HFFc6 (cell line): ENCODE measurements at regions not wholly inside any gene's neighbourhood (a gene's known extent, or its start where the extent isn't known, plus 50 kb on each side); places are given as distances from the start of the nearest gene placed in this dataset.
"Not testable (repeated sequence)": the region's sequence is repeated elsewhere in the genome, so short reads cannot be mapped to it uniquely, and the experiment has no call there.

Experiments used
- DNase-seq: peaks from one replicate; pipeline ENCODE4 v3.0.0-alpha.2; 2018
- H3K27ac Mint-ChIP-seq: 2 replicates; pipeline ENCODE4 v1.8.0; 2020; ENCODE audit warnings: mild to moderate bottlenecking, mixed read lengths
- H3K27me3 Mint-ChIP-seq: 2 replicates; pipeline ENCODE4 v1.8.0; 2021; ENCODE audit warnings: mild to moderate bottlenecking, moderate library complexity, mixed read lengths; ENCODE audit not compliant: insufficient read depth
- H3K36me3 Mint-ChIP-seq: 2 replicates; pipeline ENCODE4 v1.8.0; 2021; ENCODE audit warnings: low read depth, mixed read lengths
- H3K4me1 Mint-ChIP-seq: 2 replicates; pipeline ENCODE4 v1.8.0; 2020; ENCODE audit warnings: low read depth, mixed read lengths
- H3K4me3 Mint-ChIP-seq: 2 replicates; pipeline ENCODE4 v1.8.0; 2020; ENCODE audit warnings: mild to moderate bottlenecking, moderate library complexity, mixed read lengths
- H3K9me3 Mint-ChIP-seq: 2 replicates; pipeline ENCODE4 v1.8.0; 2020; ENCODE audit warnings: mild to moderate bottlenecking, mixed read lengths
- TF ChIP-seq, protein P1 (sequence below): fragments of 200-600 bp; sonication (generic); IDR thresholded peaks from 2 replicates; pipeline ENCODE4 v1.5.0; 2021; ENCODE audit warnings: antibody characterized with exemption, mild to moderate bottlenecking

- peaks cover 4% of the 10 kb centered on the region; the same call in 1 of the 2 replicates for H3K36me3 Mint-ChIP-seq
- TF ChIP-seq, protein P1, sequence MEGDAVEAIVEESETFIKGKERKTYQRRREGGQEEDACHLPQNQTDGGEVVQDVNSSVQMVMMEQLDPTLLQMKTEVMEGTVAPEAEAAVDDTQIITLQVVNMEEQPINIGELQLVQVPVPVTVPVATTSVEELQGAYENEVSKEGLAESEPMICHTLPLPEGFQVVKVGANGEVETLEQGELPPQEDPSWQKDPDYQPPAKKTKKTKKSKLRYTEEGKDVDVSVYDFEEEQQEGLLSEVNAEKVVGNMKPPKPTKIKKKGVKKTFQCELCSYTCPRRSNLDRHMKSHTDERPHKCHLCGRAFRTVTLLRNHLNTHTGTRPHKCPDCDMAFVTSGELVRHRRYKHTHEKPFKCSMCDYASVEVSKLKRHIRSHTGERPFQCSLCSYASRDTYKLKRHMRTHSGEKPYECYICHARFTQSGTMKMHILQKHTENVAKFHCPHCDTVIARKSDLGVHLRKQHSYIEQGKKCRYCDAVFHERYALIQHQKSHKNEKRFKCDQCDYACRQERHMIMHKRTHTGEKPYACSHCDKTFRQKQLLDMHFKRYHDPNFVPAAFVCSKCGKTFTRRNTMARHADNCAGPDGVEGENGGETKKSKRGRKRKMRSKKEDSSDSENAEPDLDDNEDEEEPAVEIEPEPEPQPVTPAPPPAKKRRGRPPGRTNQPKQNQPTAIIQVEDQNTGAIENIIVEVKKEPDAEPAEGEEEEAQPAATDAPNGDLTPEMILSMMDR: no peak
- H3K4me1 Mint-ChIP-seq: no peaks in the 10 kb centered on the region
- H3K27me3 Mint-ChIP-seq: no peaks in the 10 kb centered on the region
- no peak for DNase-seq
- no peak overlapping the region for H3K27ac Mint-ChIP-seq
- no peak overlapping the region for H3K4me3 Mint-ChIP-seq
- H3K9me3 Mint-ChIP-seq: peaks cover 56% of the 10 kb centered on the region
Measured at GRCh38 chr18:33828949-33829348, 250.9 kb downstream of the ASXL3 start.

DNA sequence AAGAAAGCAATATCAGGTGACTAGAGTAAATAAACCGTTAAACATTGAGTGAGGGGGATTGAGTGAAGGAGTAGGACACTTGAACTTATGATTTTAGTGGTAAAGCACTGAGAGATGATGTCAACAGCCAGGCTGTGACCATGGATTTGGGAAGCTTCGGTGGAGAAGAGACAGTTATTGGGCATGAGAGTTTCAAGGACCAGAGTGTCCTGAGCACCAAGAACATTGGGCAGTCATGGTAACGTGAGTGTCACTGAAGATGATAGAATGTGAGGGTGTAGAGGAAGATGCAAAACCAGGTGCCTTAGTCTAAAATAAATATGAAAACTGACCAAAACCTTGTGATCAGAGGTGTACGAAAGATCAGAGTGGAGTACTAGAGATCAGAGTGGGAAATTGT, 248.1 kb downstream of the ASXL3 start:
- Mint-ChIP-seq H3K9me3 (peaks cover 39% of the 10 kb centered on the region), H3K27me3 (no peaks in the 10 kb centered on the region), H3K27ac (no peak overlapping the region), H3K4me1 (no peaks in the 10 kb centered on the region), H3K4me3 (no peak overlapping the region), H3K36me3 (no peaks in the 10 kb centered on the region; the same call in 1 of the 2 replicates)
- TF ChIP-seq, protein P1: no peak
- DNase-seq: no peak

GRCh38 chr18:33821503-33821902, 243.5 kb downstream of the ASXL3 start:
- Mint-ChIP-seq H3K9me3 (peaks cover 46% of the 10 kb centered on the region), H3K36me3 (no peaks in the 10 kb centered on the region; the same call in 1 of the 2 replicates), H3K27me3 (no peaks in the 10 kb centered on the region), H3K4me1 (no peaks in the 10 kb centered on the region), H3K4me3 (no peak overlapping the region), H3K27ac (no peak overlapping the region)
- TF ChIP-seq, protein P1: no peak
- DNase-seq: no peak

DNA sequence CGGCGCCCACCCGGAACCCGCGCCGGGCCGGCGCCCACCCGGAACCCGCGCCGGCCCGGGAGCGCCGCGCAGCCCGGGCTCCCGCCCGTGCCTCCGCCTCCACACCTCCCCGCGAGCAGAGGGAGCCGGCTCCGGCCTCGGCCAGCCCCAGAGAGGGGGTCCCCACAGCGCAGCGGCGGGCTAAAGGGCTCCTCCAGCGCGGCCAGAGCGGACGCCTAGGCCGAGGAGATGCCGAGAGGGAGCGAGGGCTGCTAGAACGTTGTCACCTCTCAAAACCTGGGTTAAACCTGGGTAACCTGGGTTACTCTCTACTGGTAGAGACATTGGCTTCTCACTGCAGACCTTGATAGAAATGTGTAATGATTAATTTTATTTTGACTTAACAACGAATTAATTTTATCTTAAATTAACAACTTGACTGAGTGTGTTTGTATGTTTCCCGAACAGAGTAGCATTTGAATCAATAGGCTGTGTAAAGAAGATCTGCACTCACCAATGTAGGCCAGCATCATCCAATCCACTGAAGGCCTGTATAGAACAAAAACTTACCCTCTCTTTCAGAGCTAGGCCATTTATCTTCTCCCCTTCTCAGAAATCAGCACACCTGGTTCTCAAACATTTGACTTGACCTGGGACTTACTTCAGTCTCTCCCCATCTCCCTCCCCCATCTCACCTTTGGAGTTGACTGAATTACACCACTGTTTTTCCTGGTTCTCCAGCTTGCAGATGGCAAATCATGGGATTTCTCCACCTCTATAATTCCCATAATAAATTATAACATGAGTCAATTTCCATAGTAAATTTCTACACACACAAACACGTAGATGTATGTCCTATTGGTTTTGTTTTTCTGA, 242.7 kb downstream of the ASXL3 start:
- TF ChIP-seq, protein P1: no peak
- Mint-ChIP-seq H3K27ac (no peak overlapping the region), H3K36me3 (no peaks in the 10 kb centered on the region; the same call in 1 of the 2 replicates), H3K4me3 (no peak overlapping the region), H3K4me1 (no peaks in the 10 kb centered on the region), H3K9me3 (peaks cover 40% of the 10 kb centered on the region), H3K27me3 (no peaks in the 10 kb centered on the region)
- no peak for DNase-seq

- not testable (repeated sequence) for H3K4me3 Mint-ChIP-seq, H3K4me1 Mint-ChIP-seq, H3K27me3 Mint-ChIP-seq, H3K27ac Mint-ChIP-seq, H3K36me3 Mint-ChIP-seq, DNase-seq
- H3K9me3 Mint-ChIP-seq: peaks cover 38% of the 10 kb centered on the region
Measured at GRCh38 chr18:33819692-33820343, 241.8 kb downstream of the ASXL3 start.

GRCh38 chr18:33818145-33818544, 240.1 kb downstream of the ASXL3 start:
- Mint-ChIP-seq H3K4me1 (no peaks in the 10 kb centered on the region), H3K27me3 (no peaks in the 10 kb centered on the region), H3K9me3 (peaks cover 35% of the 10 kb centered on the region), H3K27ac (no peak overlapping the region), H3K36me3 (no peaks in the 10 kb centered on the region; the same call in 1 of the 2 replicates), H3K4me3 (no peak overlapping the region)
- DNase-seq: no peak
- TF ChIP-seq, protein P1: no peak
